Activated CD8-positive, alpha-beta memory T cell treated with anti-CD3 and anti-CD28 coated beads for 1 hour (primary cell): ENCODE measurements at regions not wholly inside any gene's neighbourhood (a gene's known extent, or its start where the extent isn't known, plus 50 kb on each side); places are given as distances from the start of the nearest gene placed in this dataset.
"Not testable (repeated sequence)": the region's sequence is repeated elsewhere in the genome, so short reads cannot be mapped to it uniquely, and the experiment has no call there.

Experiments
- DNase-seq, 2 donors: peaks; one replicate each; pipeline ENCODE4 v3.0.0-alpha.2; 2020; ENCODE audit warnings: low read depth in 1 of 2; ENCODE audit errors: extremely low read depth in 1 of 2

GRCh38 chr15:62362608-62363007, 197.5 kb upstream of the C2CD4B start:
- no peak for DNase-seq

DNA sequence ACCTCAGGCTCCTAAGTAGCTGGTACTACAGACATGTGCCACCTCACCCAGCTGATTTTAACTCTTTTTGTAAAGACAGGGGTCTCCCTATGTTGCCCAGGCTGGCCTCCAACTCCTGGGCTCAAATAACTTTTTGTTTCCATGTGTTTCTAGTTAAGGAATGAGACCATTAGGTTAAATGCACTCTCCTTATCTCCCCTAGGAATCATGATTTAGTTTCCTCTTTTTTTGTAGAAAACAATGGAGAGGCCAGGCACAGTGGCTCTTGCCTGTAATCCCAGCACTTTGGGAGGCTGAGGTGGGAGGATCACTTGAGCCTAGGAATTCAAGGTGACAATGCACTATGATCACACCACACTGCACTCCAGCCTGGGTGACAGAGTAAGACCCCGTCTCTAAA, 198.8 kb upstream of the C2CD4B start:
- no peak for DNase-seq

DNA sequence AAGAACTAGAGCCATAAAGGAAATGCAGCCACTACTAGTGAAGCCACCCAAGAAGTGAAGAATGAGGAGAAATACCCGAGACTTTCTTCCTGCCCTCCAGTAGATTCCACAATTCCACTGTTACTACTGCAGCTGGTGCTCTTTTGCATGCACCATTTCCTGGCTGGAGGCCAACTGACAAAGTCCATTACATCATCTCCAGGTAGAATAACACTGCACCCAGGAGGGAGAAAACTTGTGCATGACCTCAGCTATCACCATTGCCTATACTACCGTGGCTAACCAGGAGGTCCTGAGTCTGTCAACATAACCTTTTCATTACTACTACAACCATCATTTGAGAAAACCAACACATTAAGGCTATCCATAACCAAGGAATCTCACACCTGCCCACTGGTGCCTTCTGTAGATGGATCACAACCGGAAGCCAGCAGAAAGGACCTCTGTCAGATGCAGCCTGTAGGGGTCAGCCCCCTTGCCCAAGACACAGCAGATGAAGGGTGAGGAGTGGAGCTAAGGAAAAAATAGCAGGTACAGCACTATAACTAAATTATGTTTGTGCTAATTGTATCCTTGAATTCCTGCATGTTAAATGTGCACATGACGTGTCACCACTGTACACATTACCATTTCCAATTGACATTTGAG, 200.8 kb upstream of the C2CD4B start:
- DNase-seq, result no peak

GRCh38 chr15:62369454-62369853, 204.4 kb upstream of the C2CD4B start:
- no peak for DNase-seq

DNA sequence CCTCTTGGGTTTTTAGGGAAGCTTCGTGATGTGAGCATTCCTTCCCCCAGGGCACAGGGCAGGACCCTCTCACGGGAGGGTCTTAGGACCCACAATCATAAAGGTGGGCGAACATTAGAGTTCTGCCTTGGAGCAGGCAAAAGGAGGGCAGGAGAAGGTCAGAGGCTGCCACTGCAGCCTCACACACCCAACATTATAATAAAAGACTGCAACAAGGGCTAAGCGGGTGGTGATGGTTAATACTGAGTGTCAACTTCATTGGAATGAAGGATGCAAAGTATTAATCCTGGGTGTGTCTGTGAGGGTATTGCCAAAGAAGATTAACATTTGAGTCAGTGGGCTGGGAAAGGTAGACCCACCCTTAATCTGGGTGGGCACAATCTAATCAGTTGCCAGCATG, 206.6 kb upstream of the C2CD4B start:
- not testable (repeated sequence) for DNase-seq

- DNase-seq, result no peak
Observed at GRCh38 chr15:62377736-62378480, 212.8 kb upstream of the C2CD4B start.

GRCh38 chr15:62378772-62379498, 213.8 kb upstream of the C2CD4B start:
- DNase-seq, result no peak

- DNase-seq, result no peak
Observed at GRCh38 chr15:62380011-62380410, 214.9 kb upstream of the C2CD4B start.

DNA sequence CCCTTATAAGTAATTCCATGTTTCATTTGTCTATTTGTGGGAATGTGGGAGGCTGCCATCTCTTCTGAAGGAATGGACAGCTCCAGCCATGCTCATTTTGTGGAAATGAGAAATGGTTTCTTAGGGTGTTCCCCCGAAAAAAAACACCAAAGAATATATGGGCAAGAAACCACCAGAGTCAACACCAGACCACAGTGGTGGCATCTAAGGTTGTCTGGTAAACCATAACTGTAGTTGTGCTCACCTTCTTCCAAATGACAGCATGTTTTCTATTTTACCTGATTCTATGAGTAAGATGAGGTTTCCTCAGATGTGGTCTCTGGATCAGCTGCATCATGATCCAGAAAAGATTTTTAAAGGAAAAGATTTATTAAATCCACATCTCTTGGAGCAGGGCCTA, 217.0 kb upstream of the C2CD4B start:
- no peak for DNase-seq

DNA sequence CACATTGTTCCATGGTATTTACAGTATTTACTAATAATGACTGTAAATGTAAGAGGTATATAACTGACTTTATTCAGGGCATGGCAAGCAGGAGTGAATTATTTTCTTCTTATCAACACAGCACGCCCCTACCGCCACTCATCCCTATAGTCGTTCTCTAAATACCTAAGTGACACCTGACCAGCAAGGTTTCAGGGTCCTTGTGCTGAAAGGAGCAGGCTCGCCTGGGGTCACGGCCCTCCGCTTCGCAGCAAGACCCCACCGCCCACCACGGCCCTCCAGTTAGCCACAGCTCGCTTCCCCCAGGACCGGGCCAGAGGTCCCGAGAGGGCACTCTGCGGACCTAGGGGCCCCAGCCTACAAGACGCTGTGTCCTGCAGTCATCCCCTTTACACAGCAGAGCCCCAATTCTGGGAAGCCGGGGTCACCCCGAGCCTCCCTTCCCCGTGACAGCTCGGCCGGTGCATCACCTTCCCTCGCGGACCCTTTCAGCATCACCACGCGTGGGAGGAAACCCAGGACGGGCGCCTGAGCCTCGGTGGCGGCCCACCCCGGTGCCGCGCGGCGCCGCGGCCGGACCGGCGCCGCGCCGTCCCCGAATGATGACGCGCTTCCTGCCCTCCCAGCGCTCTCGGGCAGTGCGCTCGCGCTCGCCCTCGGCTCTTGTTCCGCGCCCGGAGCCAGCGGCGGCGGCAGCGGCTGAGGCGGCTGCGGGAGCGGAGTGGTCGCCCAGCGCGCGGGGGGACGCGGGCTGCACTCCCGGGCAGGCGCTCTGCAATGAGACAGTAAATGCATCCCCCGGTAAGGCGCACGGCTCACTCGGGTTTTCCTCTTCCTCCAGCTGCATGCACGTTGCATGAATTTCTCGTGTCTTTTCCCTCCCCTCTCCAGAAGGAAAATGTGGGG, 225.1 kb upstream of the C2CD4B start, which contains the start of gene TLN2:
Gene TLN2, plus strand, starts transcription at position 666 of the 906 bp plus-strand sequence.
- DNase-seq, result peak in 1 of 2 donors; percentile 35

GRCh38 chr15:62390791-62391640, 225.9 kb upstream of the C2CD4B start:
- DNase-seq, result peak in 1 of 2 donors; percentile 0

- peak in 1 of 2 donors; percentile 1 for DNase-seq
Observed at GRCh38 chr15:62391641-62392262, 226.7 kb upstream of the C2CD4B start.

- DNase-seq, result no peak
Observed at GRCh38 chr15:62392376-62392775, 227.3 kb upstream of the C2CD4B start.

- no peak for DNase-seq
Observed at GRCh38 chr15:62393196-62393595, 228.1 kb upstream of the C2CD4B start.

- DNase-seq, result no peak
Observed at GRCh38 chr15:62394079-62394478, 229.0 kb upstream of the C2CD4B start.

DNA sequence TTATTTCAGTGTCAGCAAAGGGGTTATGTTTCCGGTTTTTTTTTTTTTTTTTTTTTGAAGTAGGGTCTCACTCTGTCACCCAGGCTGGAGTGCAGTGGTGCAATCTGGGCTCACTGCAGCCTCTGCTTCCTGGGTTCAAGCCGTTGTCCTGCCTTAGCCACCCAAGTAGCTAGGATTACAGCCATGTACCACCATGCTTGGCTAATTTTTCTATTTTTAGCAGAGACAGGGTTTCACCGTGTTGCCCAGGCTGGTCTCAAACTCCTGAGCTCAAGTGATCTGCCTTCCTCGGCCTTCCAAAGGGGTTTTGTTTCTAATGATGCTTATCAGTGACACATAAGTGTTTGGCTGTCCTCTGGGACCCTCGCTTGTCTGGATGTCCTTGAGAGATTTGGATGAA, 235.7 kb upstream of the C2CD4B start:
- no peak for DNase-seq

GRCh38 chr15:62402687-62403086, 237.6 kb upstream of the C2CD4B start:
- no peak for DNase-seq

DNA sequence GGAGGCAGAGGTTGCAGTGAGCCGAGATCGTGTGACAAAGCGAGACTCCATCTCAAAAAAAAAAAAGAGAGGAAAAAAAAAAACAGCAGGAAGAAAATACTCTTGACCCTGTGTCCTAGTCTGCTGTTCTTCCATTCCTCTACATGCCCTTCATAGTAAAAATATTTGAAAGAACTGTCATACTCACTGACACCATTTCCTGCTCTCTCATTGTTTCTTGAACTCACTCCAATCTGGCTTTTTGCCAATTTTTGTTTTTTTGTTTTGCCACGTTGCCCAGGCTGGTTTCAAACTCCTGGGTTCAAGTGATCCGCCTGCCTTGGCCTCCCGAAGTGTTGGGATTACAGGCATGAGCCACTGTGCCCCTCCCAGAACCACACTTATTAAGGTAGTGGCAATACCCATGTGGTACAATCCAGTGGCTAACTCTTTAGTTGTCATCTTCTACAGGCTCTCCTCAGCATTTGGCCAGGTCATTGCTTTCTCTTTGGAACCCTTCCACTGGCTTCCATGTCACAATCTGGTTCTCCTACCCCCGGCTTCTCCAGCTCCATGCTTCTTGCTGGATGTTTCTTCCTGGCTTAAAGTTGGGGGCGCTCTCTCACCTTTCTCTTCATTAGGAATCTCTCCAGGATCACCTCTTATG, 238.2 kb upstream of the C2CD4B start:
- DNase-seq, result no peak
